Liver (tissue), 3 donors: ENCODE measurements at regions not wholly inside any gene's neighbourhood (a gene's known extent, or its start where the extent isn't known, plus 50 kb on each side); places are given as distances from the start of the nearest gene placed in this dataset.

Source experiments
- CTCF ChIP-seq: fragments of 150-350 bp; IDR thresholded peaks from 2 replicates; pipeline ENCODE4 v1.5.1; 2017; ENCODE audit warnings: improper control_type of control experiment, low read depth, low read length; ENCODE audit not compliant: missing input control
- EGR1 ChIP-seq, 2 donors: IDR thresholded peaks; 2 replicates each; pipeline ENCODE4 v1.6.1; 2016 to 2018; ENCODE audit warnings: antibody characterized with exemption in 2 of 2, low read depth in 2 of 2
- GABPA ChIP-seq, 2 donors: IDR thresholded peaks in 1 of 2; conservative IDR thresholded peaks in 1 of 2; 2 replicates each; pipeline ENCODE4 v1.6.1; 2016; ENCODE audit warnings: antibody characterized with exemption in 2 of 2, mild to moderate bottlenecking in 1 of 2, moderate library complexity in 1 of 2
- REST ChIP-seq: IDR thresholded peaks from 2 replicates; pipeline ENCODE4 v1.6.1; 2016; ENCODE audit warnings: antibody characterized with exemption, mild to moderate bottlenecking
- TAF1 ChIP-seq: conservative IDR thresholded peaks from 2 replicates; pipeline ENCODE4 v1.6.1; 2016; ENCODE audit warnings: antibody characterized with exemption, mild to moderate bottlenecking
- YY1 ChIP-seq: IDR thresholded peaks from 2 replicates; pipeline ENCODE4 v1.6.1; 2016; ENCODE audit warnings: antibody characterized with exemption, mild to moderate bottlenecking
- donor health status: healthy.
- donor health status: healthy.

- no peak for TF ChIP-seq CTCF
- no peak for TF ChIP-seq REST
- TF ChIP-seq EGR1 (IDR thresholded peaks at IDR 0.05; ENCODE audit: low read depth in 2 of 2) = no peak
- no peak for TF ChIP-seq TAF1
- TF ChIP-seq YY1 = no peak
- no peak for TF ChIP-seq GABPA (IDR thresholded peaks at IDR 0.05 in 1 of 2, conservative IDR thresholded peaks at IDR 0.05 in 1 of 2)
Observed at GRCh38 chr6:98516206-98516605, 318.2 kb upstream of the POU3F2 start.
